DND-41 (cell line): ENCODE measurements at regions not wholly inside any gene's neighbourhood (a gene's known extent, or its start where the extent isn't known, plus 50 kb on each side); places are given as distances from the start of the nearest gene placed in this dataset.
"Not testable (repeated sequence)": the region's sequence is repeated elsewhere in the genome, so short reads cannot be mapped to it uniquely, and the experiment has no call there.

Experiments used
- ATAC-seq: fragments of 200-7000 bp; cut with Tn5 transposase; 3 replicates; pipeline ENCODE4 v1.9.1; 2021; ENCODE audit warnings: low read depth; ENCODE audit not compliant: insufficient read depth
- DNase-seq: peaks from one replicate; pipeline ENCODE4 v3.0.0-alpha.2; 2020
- H2AFZ ChIP-seq: 2 replicates; pipeline ENCODE4 v1.6.0; 2012; ENCODE audit warnings: low read depth, low read length
- H3K27ac ChIP-seq: 2 replicates; pipeline ENCODE4 v1.5.1; 2012; ENCODE audit warnings: low read length, inconsistent platforms
- H3K27me3 ChIP-seq: fragments of 200-600 bp; sonication (generic); 2 replicates; pipeline ENCODE4 v1.6.0; 2012; ENCODE audit warnings: low read length, mild to moderate bottlenecking, inconsistent platforms; ENCODE audit not compliant: insufficient read depth, poor library complexity
- H3K36me3 ChIP-seq: 2 replicates; pipeline ENCODE4 v1.5.1; 2012; ENCODE audit warnings: low read length, inconsistent platforms; ENCODE audit not compliant: insufficient read depth
- H3K4me1 ChIP-seq: 2 replicates; pipeline ENCODE4 v1.5.1; 2012; ENCODE audit warnings: mild to moderate bottlenecking, low read length; ENCODE audit not compliant: insufficient read depth
- H3K4me2 ChIP-seq: 2 replicates; pipeline ENCODE4 v1.6.0; 2012; ENCODE audit warnings: mild to moderate bottlenecking, moderate library complexity, low read length, inconsistent platforms; ENCODE audit not compliant: insufficient read depth
- H3K4me3 ChIP-seq, 2 experiments: fragments of 200-600 bp in 1 of 2; shearing (Covaris generic) in 1 of 2; 2 replicates each; pipeline ENCODE4 v1.5.1; 2012 to 2016; ENCODE audit warnings: inconsistent platforms in 2 of 2, low read length in 2 of 2, mild to moderate bottlenecking in 2 of 2, low read depth in 1 of 2, moderate library complexity in 1 of 2
- H3K79me2 ChIP-seq: 2 replicates; pipeline ENCODE4 v1.6.0; 2012; ENCODE audit warnings: low read length, inconsistent platforms; ENCODE audit not compliant: insufficient read depth
- H3K9ac ChIP-seq: 2 replicates; pipeline ENCODE4 v1.6.0; 2012; ENCODE audit warnings: low read depth, mild to moderate bottlenecking, inconsistent platforms, low read length, moderate library complexity
- H3K9me3 ChIP-seq: 2 replicates; pipeline ENCODE4 v1.5.1; 2012; ENCODE audit warnings: low read length, moderate library complexity, mild to moderate bottlenecking, inconsistent platforms; ENCODE audit not compliant: insufficient read depth, severe bottlenecking
- H4K20me1 ChIP-seq: 2 replicates; pipeline ENCODE4 v1.6.0; 2012; ENCODE audit warnings: low read length; ENCODE audit not compliant: insufficient read depth

- not testable (repeated sequence) for H3K4me1 ChIP-seq
These were observed 320.0 kb upstream of the PLGLB1 start for GRCh38 chr2:87341601-87342014.

GRCh38 chr2:87342175-87342574, 320.5 kb upstream of the PLGLB1 start:
- not testable (repeated sequence) for H3K9ac ChIP-seq, H3K4me2 ChIP-seq, H3K4me1 ChIP-seq, H4K20me1 ChIP-seq, H3K79me2 ChIP-seq, H3K27me3 ChIP-seq, H3K4me3 ChIP-seq, H3K9me3 ChIP-seq, H3K27ac ChIP-seq, H3K36me3 ChIP-seq, DNase-seq, ATAC-seq, H2AFZ ChIP-seq

More at GRCh38 chr2:87341601-87342014, 320.0 kb upstream of the PLGLB1 start:
- not testable (repeated sequence) for H2AFZ ChIP-seq, H3K27ac ChIP-seq, H3K36me3 ChIP-seq, H3K4me3 ChIP-seq, ATAC-seq, DNase-seq, H3K9me3 ChIP-seq, H3K27me3 ChIP-seq, H3K4me2 ChIP-seq, H3K79me2 ChIP-seq, H4K20me1 ChIP-seq, H3K9ac ChIP-seq

- not testable (repeated sequence) for H3K79me2 ChIP-seq, H3K4me3 ChIP-seq, ATAC-seq, H3K9ac ChIP-seq, H3K36me3 ChIP-seq, DNase-seq, H3K27ac ChIP-seq, H3K27me3 ChIP-seq, H4K20me1 ChIP-seq, H2AFZ ChIP-seq, H3K9me3 ChIP-seq, H3K4me2 ChIP-seq, H3K4me1 ChIP-seq
These were observed 321.7 kb upstream of the PLGLB1 start for GRCh38 chr2:87343347-87343746.

GRCh38 chr2:87345283-87345682, 323.6 kb upstream of the PLGLB1 start:
- H3K9ac ChIP-seq, H3K27ac ChIP-seq, H3K4me3 ChIP-seq, H3K4me1 ChIP-seq, H2AFZ ChIP-seq, H3K79me2 ChIP-seq, DNase-seq, ATAC-seq, H3K4me2 ChIP-seq, H4K20me1 ChIP-seq, H3K9me3 ChIP-seq, H3K36me3 ChIP-seq, H3K27me3 ChIP-seq: not testable (repeated sequence)

- ATAC-seq = not testable (repeated sequence)
These were observed 326.9 kb upstream of the PLGLB1 start for GRCh38 chr2:87348556-87348955.

GRCh38 chr2:87349006-87349405, 327.4 kb upstream of the PLGLB1 start:
- not testable (repeated sequence) for H4K20me1 ChIP-seq, H3K79me2 ChIP-seq, DNase-seq, H3K27ac ChIP-seq, H3K4me1 ChIP-seq, H3K9me3 ChIP-seq, H3K4me3 ChIP-seq, H3K4me2 ChIP-seq, H3K36me3 ChIP-seq, H2AFZ ChIP-seq, H3K27me3 ChIP-seq, H3K9ac ChIP-seq, ATAC-seq

More at GRCh38 chr2:87348556-87348955, 326.9 kb upstream of the PLGLB1 start:
- not testable (repeated sequence) for H3K4me2 ChIP-seq, H3K27me3 ChIP-seq, DNase-seq, H2AFZ ChIP-seq, H3K9ac ChIP-seq, H3K36me3 ChIP-seq, H3K4me3 ChIP-seq, H3K9me3 ChIP-seq, H3K27ac ChIP-seq, H4K20me1 ChIP-seq, H3K79me2 ChIP-seq, H3K4me1 ChIP-seq

GRCh38 chr2:87352178-87352934, 330.7 kb upstream of the PLGLB1 start:
- not testable (repeated sequence) for ATAC-seq, H3K9ac ChIP-seq, H3K27me3 ChIP-seq, H4K20me1 ChIP-seq, DNase-seq, H2AFZ ChIP-seq, H3K9me3 ChIP-seq, H3K27ac ChIP-seq, H3K4me3 ChIP-seq, H3K4me1 ChIP-seq, H3K36me3 ChIP-seq, H3K4me2 ChIP-seq, H3K79me2 ChIP-seq

GRCh38 chr2:87353408-87353807, 331.8 kb upstream of the PLGLB1 start:
- not testable (repeated sequence) for H3K4me2 ChIP-seq, H3K27me3 ChIP-seq, H3K4me1 ChIP-seq, DNase-seq, H3K4me3 ChIP-seq, H3K9ac ChIP-seq, H4K20me1 ChIP-seq, H3K36me3 ChIP-seq, H3K9me3 ChIP-seq, H3K27ac ChIP-seq, H2AFZ ChIP-seq, H3K79me2 ChIP-seq, ATAC-seq
